Ectodermal cell (in vitro differentiated cells): ENCODE measurements at regions not wholly inside any gene's neighbourhood (a gene's known extent, or its start where the extent isn't known, plus 50 kb on each side); places are given as distances from the start of the nearest gene placed in this dataset.

Experiments
- H3K27ac ChIP-seq: 2 replicates; pipeline ENCODE4 v1.7.0; 2013; ENCODE audit warnings: mild to moderate bottlenecking, low read depth, low read length; ENCODE audit not compliant: insufficient read depth, poor library complexity, severe bottlenecking
- H3K27me3 ChIP-seq: 2 replicates; pipeline ENCODE4 v1.7.0; 2013; ENCODE audit warnings: mild to moderate bottlenecking, low read length; ENCODE audit not compliant: insufficient read depth, control insufficient read depth, poor library complexity, severe bottlenecking
- H3K36me3 ChIP-seq: one replicate; pipeline ENCODE4 v1.7.0; 2013; ENCODE audit warnings: low read length; ENCODE audit not compliant: control insufficient read depth, insufficient read depth
- H3K4me1 ChIP-seq: one replicate; pipeline ENCODE4 v1.7.0; 2013; ENCODE audit warnings: low read length; ENCODE audit not compliant: control insufficient read depth, insufficient read depth
- H3K4me3 ChIP-seq: 2 replicates; pipeline ENCODE4 v1.7.0; 2013; ENCODE audit warnings: low read depth, low read length, control low read depth; ENCODE audit not compliant: insufficient read depth
- H3K9me3 ChIP-seq: 2 replicates; pipeline ENCODE4 v1.7.0; 2013; ENCODE audit warnings: mild to moderate bottlenecking, low read length, moderate library complexity; ENCODE audit not compliant: control insufficient read depth
- WGBS, 2 experiments: methylation state at CpG; one replicate each; pipeline ENCODE4 v1.1.7; 2013; ENCODE audit warnings: missing lambda C conversion rate in 2 of 2; 5-methylcytosine and 5-hydroxymethylcytosine counted together

GRCh38 chr17:13777003-13777402 lies 175.3 kb upstream of the HS3ST3A1 start:
- peaks cover 2% of the 10 kb centered on the region for H3K9me3 ChIP-seq
- WGBS, 2 experiments, result 92 to 95% methylated on average over 7 of the region's 7 CpGs
- H3K27ac ChIP-seq, result no peak overlapping the region
- no peak overlapping the region for H3K4me3 ChIP-seq
- no peaks in the 10 kb centered on the region for H3K4me1 ChIP-seq
- H3K36me3 ChIP-seq, result no peaks in the 10 kb centered on the region
- no peaks in the 10 kb centered on the region for H3K27me3 ChIP-seq

DNA sequence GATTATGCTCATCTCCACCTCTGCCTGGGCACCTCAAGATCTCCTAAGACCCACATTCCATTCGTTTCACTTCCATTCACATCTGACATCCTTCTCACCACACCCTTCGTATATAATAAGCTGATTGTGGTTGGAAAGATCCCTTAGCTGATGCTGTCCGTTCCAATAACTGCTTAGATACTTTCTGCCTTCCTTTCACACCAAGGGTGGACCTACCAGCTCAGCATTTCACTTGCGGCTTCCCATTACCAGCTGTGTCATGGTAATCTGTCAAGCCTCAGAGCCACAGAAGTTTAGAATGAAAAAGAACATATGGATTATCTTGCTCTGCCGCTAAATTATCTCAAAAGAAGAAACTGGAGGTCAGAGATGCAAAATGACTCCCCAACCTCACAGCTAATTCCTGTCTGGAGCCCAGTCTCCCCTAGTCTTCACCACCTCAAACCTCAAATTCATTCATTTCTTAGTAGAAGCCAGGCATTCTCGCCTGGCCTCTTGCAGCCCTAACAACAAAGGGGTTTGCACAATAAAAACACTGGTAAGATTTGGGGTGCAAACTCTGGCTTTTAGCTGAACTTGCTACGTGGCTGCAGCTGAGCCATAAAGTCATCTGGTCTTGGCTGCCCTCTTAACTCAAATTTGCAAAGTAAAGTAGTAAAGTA lies 182.8 kb upstream of the HS3ST3A1 start:
- peaks cover 2% of the 10 kb centered on the region for H3K9me3 ChIP-seq
- 96% methylated on average over 7 of the region's 7 CpGs for WGBS, 2 experiments
- H3K27ac ChIP-seq, result no peak overlapping the region
- H3K27me3 ChIP-seq, result no peaks in the 10 kb centered on the region
- no peaks in the 10 kb centered on the region for H3K4me1 ChIP-seq
- H3K4me3 ChIP-seq, result no peak overlapping the region
- H3K36me3 ChIP-seq, result no peaks in the 10 kb centered on the region

- Histone ChIP-seq H3K4me3 (no peak overlapping the region), H3K36me3 (no peaks in the 10 kb centered on the region), H3K27me3 (no peaks in the 10 kb centered on the region), H3K9me3 (peaks cover 2% of the 10 kb centered on the region), H3K27ac (no peak overlapping the region), H3K4me1 (no peaks in the 10 kb centered on the region)
- WGBS, 2 experiments, result 90 to 92% methylated on average over 8 to 9 of the region's 9 CpGs
Observed at GRCh38 chr17:13785981-13786598, 184.4 kb upstream of the HS3ST3A1 start.

GRCh38 chr17:13787636-13788035 lies 185.9 kb upstream of the HS3ST3A1 start:
- no peaks in the 10 kb centered on the region for H3K4me1 ChIP-seq
- no peaks in the 10 kb centered on the region for H3K9me3 ChIP-seq
- no peaks in the 10 kb centered on the region for H3K27me3 ChIP-seq
- H3K36me3 ChIP-seq, result no peaks in the 10 kb centered on the region
- no peak overlapping the region for H3K4me3 ChIP-seq
- H3K27ac ChIP-seq, result no peak overlapping the region
- WGBS, 2 experiments, result 94 to 99% methylated on average over 3 to 4 of the region's 4 CpGs

DNA sequence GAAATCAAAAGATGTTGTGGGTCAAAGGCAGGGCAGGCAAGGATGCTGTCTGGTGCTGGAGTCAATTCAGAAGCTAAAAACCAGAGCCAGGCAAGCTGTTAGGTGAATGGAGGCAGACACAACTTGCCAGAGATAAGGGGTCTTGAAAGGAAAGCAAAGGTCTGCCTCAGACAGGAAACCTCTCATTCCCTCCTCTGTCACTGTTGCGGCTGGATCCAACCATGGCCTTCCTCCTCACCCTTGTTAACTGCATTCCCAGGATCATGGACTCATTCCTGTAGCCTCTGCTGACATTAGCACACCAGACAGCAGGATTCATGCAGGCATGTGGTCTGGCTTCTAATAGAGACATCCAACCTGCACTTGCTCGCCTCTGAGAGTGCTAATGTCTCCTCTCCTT lies 186.7 kb upstream of the HS3ST3A1 start:
- H3K36me3 ChIP-seq, result no peaks in the 10 kb centered on the region
- 93 to 97% methylated on average over 2 of the region's 2 CpGs for WGBS, 2 experiments
- H3K4me1 ChIP-seq, result no peaks in the 10 kb centered on the region
- H3K4me3 ChIP-seq, result no peak overlapping the region
- no peaks in the 10 kb centered on the region for H3K9me3 ChIP-seq
- H3K27ac ChIP-seq, result no peak overlapping the region
- H3K27me3 ChIP-seq, result no peaks in the 10 kb centered on the region

DNA sequence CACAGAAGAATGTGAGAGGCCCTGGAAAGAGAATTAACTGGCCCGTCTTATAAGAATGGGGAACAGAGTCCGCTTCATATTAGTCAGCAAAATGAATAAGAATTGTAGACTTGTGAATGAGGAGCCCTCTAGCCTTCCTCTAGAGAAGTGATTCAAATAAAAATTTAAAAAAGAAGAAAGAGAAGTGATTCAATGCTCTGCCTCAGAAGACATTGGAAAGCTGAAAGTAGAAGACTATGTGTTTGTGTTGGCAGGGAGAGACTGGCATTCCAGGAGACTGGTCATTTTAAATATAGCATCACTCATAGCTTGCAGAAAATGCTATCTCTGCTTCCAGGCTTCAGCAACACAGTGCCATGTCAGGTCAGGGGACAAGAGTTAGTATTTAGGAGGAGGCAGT lies 190.6 kb upstream of the HS3ST3A1 start:
- H3K4me3 ChIP-seq, result no peak overlapping the region
- no peaks in the 10 kb centered on the region for H3K9me3 ChIP-seq
- no peaks in the 10 kb centered on the region for H3K4me1 ChIP-seq
- H3K27me3 ChIP-seq, result no peaks in the 10 kb centered on the region
- 100% methylated on average over 2 of the region's 2 CpGs for WGBS, 2 experiments
- no peaks in the 10 kb centered on the region for H3K36me3 ChIP-seq
- no peak overlapping the region for H3K27ac ChIP-seq

- H3K4me1 ChIP-seq, result no peaks in the 10 kb centered on the region
- no peaks in the 10 kb centered on the region for H3K27me3 ChIP-seq
- H3K9me3 ChIP-seq, result no peaks in the 10 kb centered on the region
- H3K27ac ChIP-seq, result no peak overlapping the region
- H3K36me3 ChIP-seq, result no peaks in the 10 kb centered on the region
- no peak overlapping the region for H3K4me3 ChIP-seq
- 80% methylated on average over 1 of the region's 1 CpG; no CpG with 5 or more reads in 1 of the 2 experiments for WGBS, 2 experiments
Observed at GRCh38 chr17:13793951-13794350, 192.2 kb upstream of the HS3ST3A1 start.

GRCh38 chr17:13797863-13798262 lies 196.1 kb upstream of the HS3ST3A1 start:
- H3K9me3 ChIP-seq, result no peaks in the 10 kb centered on the region
- no peaks in the 10 kb centered on the region for H3K27me3 ChIP-seq
- no peak overlapping the region for H3K27ac ChIP-seq
- H3K4me3 ChIP-seq, result no peak overlapping the region
- no peaks in the 10 kb centered on the region for H3K4me1 ChIP-seq
- H3K36me3 ChIP-seq, result no peaks in the 10 kb centered on the region

DNA sequence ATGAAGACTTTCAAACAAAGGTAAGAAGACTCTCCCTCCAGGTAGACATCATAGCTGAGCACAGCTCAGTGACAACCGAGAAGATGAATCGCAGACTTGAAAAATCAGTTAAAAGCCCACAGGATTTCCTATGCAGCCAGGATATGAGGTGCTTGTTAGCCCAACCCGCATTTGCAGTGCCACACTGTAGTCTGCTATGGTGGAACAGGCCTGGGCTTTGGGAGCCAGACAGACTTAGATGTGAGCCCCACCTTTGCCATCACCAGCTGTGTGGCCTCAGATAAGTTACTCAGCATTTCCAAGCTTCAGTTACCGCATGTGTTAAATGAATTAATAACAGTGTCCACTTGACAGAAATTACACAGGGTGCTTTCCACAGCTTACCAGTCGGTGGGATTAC lies 204.4 kb upstream of the HS3ST3A1 start:
- Histone ChIP-seq H3K4me3 (no peak overlapping the region), H3K9me3 (no peaks in the 10 kb centered on the region), H3K27me3 (no peaks in the 10 kb centered on the region), H3K27ac (no peak overlapping the region), H3K36me3 (no peaks in the 10 kb centered on the region), H3K4me1 (no peaks in the 10 kb centered on the region)
- 84 to 89% methylated on average over 5 of the region's 5 CpGs for WGBS, 2 experiments

DNA sequence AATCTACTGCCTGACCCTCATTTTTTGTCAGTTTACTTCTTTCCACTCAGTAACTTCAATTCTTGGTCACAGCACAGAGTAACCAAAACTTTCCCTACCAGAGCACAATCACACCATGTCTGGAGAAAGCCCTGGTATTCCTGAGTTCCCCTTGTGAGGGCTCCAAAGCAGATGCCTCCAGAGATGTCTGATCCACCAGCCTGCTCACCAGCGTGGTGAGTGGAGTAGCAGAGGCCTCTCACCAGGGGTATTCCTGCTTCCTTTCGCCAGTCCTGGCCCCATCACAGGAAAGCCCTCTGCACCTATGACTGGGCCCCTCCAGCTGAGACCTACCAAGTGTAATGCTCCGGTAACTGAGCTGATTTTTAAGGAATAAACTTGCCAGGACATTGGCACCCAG lies 205.4 kb upstream of the HS3ST3A1 start:
- H3K36me3 ChIP-seq, result no peaks in the 10 kb centered on the region
- 89 to 94% methylated on average over 3 of the region's 3 CpGs for WGBS, 2 experiments
- H3K27me3 ChIP-seq, result no peaks in the 10 kb centered on the region
- no peak overlapping the region for H3K4me3 ChIP-seq
- no peak overlapping the region for H3K27ac ChIP-seq
- no peaks in the 10 kb centered on the region for H3K9me3 ChIP-seq
- no peaks in the 10 kb centered on the region for H3K4me1 ChIP-seq
